Activated naive CD8-positive, alpha-beta T cell treated with anti-CD3 and anti-CD28 coated beads, Interleukin-2, amount 50 U/mL, for 16 hours (primary cell): ENCODE measurements at regions not wholly inside any gene's neighbourhood (a gene's known extent, or its start where the extent isn't known, plus 50 kb on each side); places are given as distances from the start of the nearest gene placed in this dataset.

Experiments used
- DNase-seq: peaks from one replicate; pipeline ENCODE4 v3.0.0-alpha.2; 2020; ENCODE audit warnings: low read depth, low spot score

- DNase-seq = no peak
These were observed 98.3 kb upstream of the FGF3 start for GRCh38 chr11:69917529-69917928.

GRCh38 chr11:69918231-69918937, 99.2 kb upstream of the FGF3 start:
- no peak for DNase-seq

GRCh38 chr11:69918938-69919650, 99.9 kb upstream of the FGF3 start:
- DNase-seq = peak; percentile 37

- DNase-seq = no peak
These were observed 100.6 kb upstream of the FGF3 start for GRCh38 chr11:69919659-69920344.

- DNase-seq = no peak
These were observed 101.3 kb upstream of the FGF3 start for GRCh38 chr11:69920345-69921127.

GRCh38 chr11:69921128-69922014, 102.2 kb upstream of the FGF3 start:
- no peak for DNase-seq

- no peak for DNase-seq
These were observed 102.9 kb upstream of the FGF3 start for GRCh38 chr11:69922015-69922595.

GRCh38 chr11:69922596-69923111, 103.4 kb upstream of the FGF3 start:
- no peak for DNase-seq

- DNase-seq = no peak
These were observed 104.0 kb upstream of the FGF3 start for GRCh38 chr11:69923196-69923595.

GRCh38 chr11:69923641-69924307, 104.6 kb upstream of the FGF3 start:
- DNase-seq = no peak

- DNase-seq = no peak
These were observed 105.3 kb upstream of the FGF3 start for GRCh38 chr11:69924308-69925161.

- no peak for DNase-seq
These were observed 106.4 kb upstream of the FGF3 start for GRCh38 chr11:69925366-69926196.

- no peak for DNase-seq
These were observed 107.3 kb upstream of the FGF3 start for GRCh38 chr11:69926376-69927050.

GRCh38 chr11:69928121-69928520, 108.9 kb upstream of the FGF3 start:
- no peak for DNase-seq

GRCh38 chr11:69928975-69929374, 109.8 kb upstream of the FGF3 start:
- DNase-seq = no peak

- no peak for DNase-seq
These were observed 111.2 kb upstream of the FGF3 start for GRCh38 chr11:69930081-69931059.
